ENCODE measurements at regions not wholly inside any gene's neighbourhood (a gene's known extent, or its start where the extent isn't known, plus 50 kb on each side); places are given as distances from the start of the nearest gene placed in this dataset.

GRCh38 chr11:45597097-45597496 lies 68.3 kb downstream of the CHST1 start:
- Mint-ChIP-seq H3K27ac (ENCODE audit: unreplicated experiment) (no peak overlapping the region), H3K4me3 (no peak overlapping the region), H3K9me3 (no peaks in the 10 kb centered on the region), H3K27me3 (ENCODE audit: low read depth) (peaks cover 16% of the 10 kb centered on the region), H3K36me3 (ENCODE audit: low read depth) (no peaks in the 10 kb centered on the region), H3K4me1 (no peaks in the 10 kb centered on the region)
- no peak for DNase-seq (ENCODE audit: low read depth, low spot score)
- TF ChIP-seq CTCF (conservative IDR thresholded peaks at IDR 0.05), result no peak

GRCh38 chr11:45596571-45596970 lies 68.9 kb downstream of the CHST1 start:
- H3K4me3 Mint-ChIP-seq, result no peak overlapping the region
- no peak overlapping the region for H3K27ac Mint-ChIP-seq (ENCODE audit: unreplicated experiment)
- no peaks in the 10 kb centered on the region for H3K4me1 Mint-ChIP-seq
- no peak for DNase-seq (ENCODE audit: low read depth, low spot score)
- H3K36me3 Mint-ChIP-seq (ENCODE audit: low read depth), result no peaks in the 10 kb centered on the region
- H3K9me3 Mint-ChIP-seq, result no peaks in the 10 kb centered on the region
- no peak for TF ChIP-seq CTCF (conservative IDR thresholded peaks at IDR 0.05)
- peaks cover 16% of the 10 kb centered on the region for H3K27me3 Mint-ChIP-seq (ENCODE audit: low read depth)

GRCh38 chr11:45593992-45594391 lies 71.4 kb downstream of the CHST1 start:
- TF ChIP-seq CTCF (conservative IDR thresholded peaks at IDR 0.05), result no peak
- DNase-seq (ENCODE audit: low read depth, low spot score), result no peak
- Mint-ChIP-seq H3K4me3 (no peak overlapping the region), H3K4me1 (no peaks in the 10 kb centered on the region), H3K9me3 (no peaks in the 10 kb centered on the region), H3K27me3 (ENCODE audit: low read depth) (peaks cover 16% of the 10 kb centered on the region), H3K27ac (ENCODE audit: unreplicated experiment) (no peak overlapping the region), H3K36me3 (ENCODE audit: low read depth) (no peaks in the 10 kb centered on the region)

GRCh38 chr11:45592636-45593035 lies 72.8 kb downstream of the CHST1 start:
- DNase-seq (ENCODE audit: low read depth, low spot score), result no peak
- no peaks in the 10 kb centered on the region for H3K9me3 Mint-ChIP-seq
- no peaks in the 10 kb centered on the region for H3K4me1 Mint-ChIP-seq
- no peak overlapping the region for H3K27ac Mint-ChIP-seq (ENCODE audit: unreplicated experiment)
- no peak for TF ChIP-seq CTCF (conservative IDR thresholded peaks at IDR 0.05)
- no peaks in the 10 kb centered on the region for H3K36me3 Mint-ChIP-seq (ENCODE audit: low read depth)
- no peak overlapping the region for H3K4me3 Mint-ChIP-seq
- H3K27me3 Mint-ChIP-seq (ENCODE audit: low read depth), result peaks cover 25% of the 10 kb centered on the region

- H3K36me3 Mint-ChIP-seq (ENCODE audit: low read depth), result no peaks in the 10 kb centered on the region
- no peak for DNase-seq (ENCODE audit: low read depth, low spot score)
- H3K9me3 Mint-ChIP-seq, result no peaks in the 10 kb centered on the region
- peaks cover 36% of the 10 kb centered on the region for H3K27me3 Mint-ChIP-seq (ENCODE audit: low read depth)
- H3K4me1 Mint-ChIP-seq, result no peaks in the 10 kb centered on the region
- H3K4me3 Mint-ChIP-seq, result no peak overlapping the region
- TF ChIP-seq CTCF (conservative IDR thresholded peaks at IDR 0.05), result no peak
- no peak overlapping the region for H3K27ac Mint-ChIP-seq (ENCODE audit: unreplicated experiment)
Observed at GRCh38 chr11:45590743-45591142, 74.7 kb downstream of the CHST1 start.

GRCh38 chr11:45585205-45585604 lies 80.2 kb downstream of the CHST1 start:
- Mint-ChIP-seq H3K4me3 (no peak overlapping the region), H3K9me3 (no peaks in the 10 kb centered on the region), H3K27me3 (ENCODE audit: low read depth) (peaks cover 58% of the 10 kb centered on the region), H3K36me3 (ENCODE audit: low read depth) (no peaks in the 10 kb centered on the region), H3K27ac (ENCODE audit: unreplicated experiment) (no peak overlapping the region), H3K4me1 (no peaks in the 10 kb centered on the region)
- TF ChIP-seq CTCF (conservative IDR thresholded peaks at IDR 0.05), result no peak
- no peak for DNase-seq (ENCODE audit: low read depth, low spot score)
